Erythroblast (primary cell): ENCODE measurements at regions not wholly inside any gene's neighbourhood (a gene's known extent, or its start where the extent isn't known, plus 50 kb on each side); places are given as distances from the start of the nearest gene placed in this dataset.

Source experiments
- GATA1 ChIP-seq: IDR thresholded peaks from 2 replicates; pipeline ENCODE4 v1.6.1; 2011; ENCODE audit warnings: low read depth, mild to moderate bottlenecking, control low read depth, low read length, moderate library complexity
- POLR2A ChIP-seq: IDR thresholded peaks from 2 replicates; pipeline ENCODE4 v1.6.1; 2011; ENCODE audit warnings: mild to moderate bottlenecking, low read length

DNA sequence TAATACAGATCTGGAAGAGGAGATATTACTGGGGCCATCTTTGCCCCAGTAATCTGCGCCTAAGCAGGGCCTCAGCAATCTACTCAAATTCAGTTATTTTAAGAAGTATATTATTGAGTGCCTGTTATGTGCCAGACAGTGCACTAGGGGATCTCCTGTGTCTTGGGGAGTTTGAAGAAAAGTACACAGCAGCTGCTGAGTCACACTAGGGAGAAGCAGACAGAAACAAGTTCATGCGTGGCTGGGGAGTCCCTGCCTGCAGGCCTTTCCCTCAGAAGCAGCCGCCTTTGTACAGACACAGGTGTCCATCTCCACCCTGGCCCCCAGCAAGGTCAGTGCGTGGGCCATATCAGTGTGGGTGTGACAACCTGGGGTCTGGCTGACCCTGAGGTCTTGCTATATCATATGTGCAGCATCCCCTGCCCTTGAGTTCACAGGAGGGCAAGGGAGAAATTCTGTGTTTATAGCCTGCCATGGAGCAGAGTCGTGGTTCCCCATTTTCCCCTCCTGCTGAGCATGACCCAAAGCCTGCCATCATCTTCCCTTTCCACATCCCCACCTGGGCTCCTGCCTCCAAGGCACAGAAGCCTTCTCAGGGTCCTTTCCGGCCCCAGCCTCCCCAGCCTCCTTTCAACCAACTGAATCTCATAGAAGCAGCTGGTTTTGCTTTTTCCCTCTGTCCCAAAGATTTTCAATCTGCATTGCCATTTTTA lies 229.9 kb upstream of the SDK2 start:
- no peak for TF ChIP-seq POLR2A
- TF ChIP-seq GATA1, result no peak
